ENCODE measurements at regions not wholly inside any gene's neighbourhood (a gene's known extent, or its start where the extent isn't known, plus 50 kb on each side); places are given as distances from the start of the nearest gene placed in this dataset.

DNA sequence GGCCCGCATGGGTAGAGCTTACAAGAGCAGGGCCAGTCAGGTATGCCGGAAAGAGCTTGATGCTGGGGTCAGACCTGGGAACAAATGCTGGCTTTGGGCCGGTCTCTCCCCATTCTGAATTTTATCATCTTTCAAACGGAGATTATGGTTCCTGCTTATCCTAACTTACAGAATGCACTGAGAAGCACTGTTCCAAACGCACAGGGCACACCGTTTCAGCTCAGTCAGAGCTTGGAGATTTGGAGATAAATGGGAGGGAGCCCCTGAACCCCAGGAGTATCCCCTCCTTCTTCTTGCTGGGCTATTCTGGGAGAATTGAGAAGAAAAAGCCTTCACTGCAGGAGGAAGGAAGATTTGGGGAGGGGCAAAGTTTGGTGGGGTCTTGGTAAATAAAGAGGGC is 169.4 kb downstream of the DDX1 start:
- TF ChIP-seq, protein P1, sequence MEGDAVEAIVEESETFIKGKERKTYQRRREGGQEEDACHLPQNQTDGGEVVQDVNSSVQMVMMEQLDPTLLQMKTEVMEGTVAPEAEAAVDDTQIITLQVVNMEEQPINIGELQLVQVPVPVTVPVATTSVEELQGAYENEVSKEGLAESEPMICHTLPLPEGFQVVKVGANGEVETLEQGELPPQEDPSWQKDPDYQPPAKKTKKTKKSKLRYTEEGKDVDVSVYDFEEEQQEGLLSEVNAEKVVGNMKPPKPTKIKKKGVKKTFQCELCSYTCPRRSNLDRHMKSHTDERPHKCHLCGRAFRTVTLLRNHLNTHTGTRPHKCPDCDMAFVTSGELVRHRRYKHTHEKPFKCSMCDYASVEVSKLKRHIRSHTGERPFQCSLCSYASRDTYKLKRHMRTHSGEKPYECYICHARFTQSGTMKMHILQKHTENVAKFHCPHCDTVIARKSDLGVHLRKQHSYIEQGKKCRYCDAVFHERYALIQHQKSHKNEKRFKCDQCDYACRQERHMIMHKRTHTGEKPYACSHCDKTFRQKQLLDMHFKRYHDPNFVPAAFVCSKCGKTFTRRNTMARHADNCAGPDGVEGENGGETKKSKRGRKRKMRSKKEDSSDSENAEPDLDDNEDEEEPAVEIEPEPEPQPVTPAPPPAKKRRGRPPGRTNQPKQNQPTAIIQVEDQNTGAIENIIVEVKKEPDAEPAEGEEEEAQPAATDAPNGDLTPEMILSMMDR (IDR thresholded peaks at IDR 0.05; ENCODE audit: poor library complexity, severe bottlenecking), result no peak
- no peak for TF ChIP-seq RAD21 (conservative IDR thresholded peaks at IDR 0.05)
- no peak for TF ChIP-seq EZH2 (IDR thresholded peaks at IDR 0.05; ENCODE audit: borderline replicate concordance, insufficient read depth, low read length, poor library complexity, severe bottlenecking)
- TF ChIP-seq EP300 (conservative IDR thresholded peaks at IDR 0.05; ENCODE audit: poor library complexity, severe bottlenecking), result no peak
- TF ChIP-seq TAF1 (IDR thresholded peaks at IDR 0.05; ENCODE audit: low read depth), result no peak
- no peak for TF ChIP-seq POLR2AphosphoS5 (IDR thresholded peaks at IDR 0.05)
- TF ChIP-seq, protein P2, sequence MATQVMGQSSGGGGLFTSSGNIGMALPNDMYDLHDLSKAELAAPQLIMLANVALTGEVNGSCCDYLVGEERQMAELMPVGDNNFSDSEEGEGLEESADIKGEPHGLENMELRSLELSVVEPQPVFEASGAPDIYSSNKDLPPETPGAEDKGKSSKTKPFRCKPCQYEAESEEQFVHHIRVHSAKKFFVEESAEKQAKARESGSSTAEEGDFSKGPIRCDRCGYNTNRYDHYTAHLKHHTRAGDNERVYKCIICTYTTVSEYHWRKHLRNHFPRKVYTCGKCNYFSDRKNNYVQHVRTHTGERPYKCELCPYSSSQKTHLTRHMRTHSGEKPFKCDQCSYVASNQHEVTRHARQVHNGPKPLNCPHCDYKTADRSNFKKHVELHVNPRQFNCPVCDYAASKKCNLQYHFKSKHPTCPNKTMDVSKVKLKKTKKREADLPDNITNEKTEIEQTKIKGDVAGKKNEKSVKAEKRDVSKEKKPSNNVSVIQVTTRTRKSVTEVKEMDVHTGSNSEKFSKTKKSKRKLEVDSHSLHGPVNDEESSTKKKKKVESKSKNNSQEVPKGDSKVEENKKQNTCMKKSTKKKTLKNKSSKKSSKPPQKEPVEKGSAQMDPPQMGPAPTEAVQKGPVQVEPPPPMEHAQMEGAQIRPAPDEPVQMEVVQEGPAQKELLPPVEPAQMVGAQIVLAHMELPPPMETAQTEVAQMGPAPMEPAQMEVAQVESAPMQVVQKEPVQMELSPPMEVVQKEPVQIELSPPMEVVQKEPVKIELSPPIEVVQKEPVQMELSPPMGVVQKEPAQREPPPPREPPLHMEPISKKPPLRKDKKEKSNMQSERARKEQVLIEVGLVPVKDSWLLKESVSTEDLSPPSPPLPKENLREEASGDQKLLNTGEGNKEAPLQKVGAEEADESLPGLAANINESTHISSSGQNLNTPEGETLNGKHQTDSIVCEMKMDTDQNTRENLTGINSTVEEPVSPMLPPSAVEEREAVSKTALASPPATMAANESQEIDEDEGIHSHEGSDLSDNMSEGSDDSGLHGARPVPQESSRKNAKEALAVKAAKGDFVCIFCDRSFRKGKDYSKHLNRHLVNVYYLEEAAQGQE (IDR thresholded peaks at IDR 0.05; ENCODE audit: borderline replicate concordance), result no peak
